HepG2 (cell line): ENCODE measurements at regions not wholly inside any gene's neighbourhood (a gene's known extent, or its start where the extent isn't known, plus 50 kb on each side); places are given as distances from the start of the nearest gene placed in this dataset.

Source experiments
- ATAC-seq: fragments of 200-7000 bp; cut with Tn5 transposase; 3 replicates; pipeline ENCODE4 v1.9.1; 2020; ENCODE audit warnings: mild to moderate bottlenecking, moderate library complexity
- BruUV-seq: library from RNA; stranded (reverse); fragments of 400-500 nt; replicated peaks from 2 replicates; lab custom pipeline; 2021; lab: Mats Ljungman, UMichigan
- CTCF ChIA-PET: fragments of 300-600 bp; formaldehyde crosslinking; extraction: SDS; loops from one replicate; lab custom pipeline; 2021; ENCODE audit warnings: low total read pairs, inconsistent platforms, low intra/inter-chr PET ratio; lab: Yijun Ruan, JAX
- POLR2A ChIA-PET: fragments of 350-600 bp; sonication (Branson Sonifier 250); formaldehyde crosslinking; loops from one replicate; lab custom pipeline; 2020; ENCODE audit warnings: antibody characterized with exemption, inconsistent platforms; lab: Yijun Ruan, JAX
- DNase-seq: peaks from one replicate; pipeline ENCODE4 v3.0.0-alpha.2; 2015; ENCODE audit warnings: low spot score
- FAIRE-seq: peaks from 3 replicates; lab custom pipeline; 2011; peaks lifted over from hg19 to GRCh38; lab: Jason Lieb, UNC
- H2AFZ ChIP-seq: one replicate; pipeline ENCODE4 v1.6.1; 2011; ENCODE audit warnings: low read length, inconsistent platforms
- H3K27ac ChIP-seq: fragments of 300-600 bp; 3 replicates; pipeline ENCODE4 v1.8.0; 2011; ENCODE audit warnings: mixed run types, mild to moderate bottlenecking, mixed read lengths, low read length, inconsistent platforms; ENCODE audit not compliant: insufficient read depth; ENCODE audit errors: extremely low read length
- H3K27me3 ChIP-seq, 2 experiments: fragments of 200-600 bp in 1 of 2; 2 replicates in 1 of 2; 3 replicates in 1 of 2; pipeline versions ENCODE4 v1.6.0 to v1.8.0; 2011; ENCODE audit warnings: low read length in 2 of 2, mild to moderate bottlenecking in 2 of 2, moderate library complexity in 2 of 2, inconsistent platforms in 1 of 2; ENCODE audit not compliant: insufficient read depth in 2 of 2, control insufficient read depth in 1 of 2
- H3K36me3 ChIP-seq, 2 experiments: fragments of 200-600 bp in 1 of 2; replicated peaks in 1 of 2; 2 replicates in 1 of 2; 3 replicates in 1 of 2; pipeline versions ENCODE4 v1.5.1 to v1.8.0; 2011; ENCODE audit warnings: low read length in 2 of 2, inconsistent platforms in 1 of 2; ENCODE audit not compliant: insufficient read depth in 2 of 2, control insufficient read depth in 1 of 2
- H3K4me1 ChIP-seq: 2 replicates; pipeline ENCODE4 v1.5.1; 2012; ENCODE audit warnings: low read length, inconsistent platforms; ENCODE audit not compliant: insufficient read depth
- H3K4me2 ChIP-seq: 2 replicates; pipeline ENCODE4 v1.6.0; 2011; ENCODE audit warnings: low read depth, low read length, inconsistent platforms
- H3K4me3 ChIP-seq, 3 experiments: fragments of 200-600 bp in 1 of 3; sonication (generic), shearing (Covaris generic) in 1 of 3; replicated peaks in 1 of 3; 2 replicates each; pipeline ENCODE4 v1.5.1; 2011 to 2016; ENCODE audit warnings: low read length in 3 of 3, inconsistent platforms in 2 of 3, low read depth in 2 of 3, mild to moderate bottlenecking in 2 of 3, control low read depth in 1 of 3, mixed read lengths in 1 of 3; ENCODE audit not compliant: insufficient read depth in 1 of 3
- H3K79me2 ChIP-seq: one replicate; pipeline ENCODE4 v1.6.1; 2011; ENCODE audit warnings: low read length, inconsistent platforms; ENCODE audit not compliant: insufficient read depth
- H3K9ac ChIP-seq: 2 replicates; pipeline ENCODE4 v1.6.0; 2011; ENCODE audit warnings: mild to moderate bottlenecking, low read depth, low read length, inconsistent platforms; ENCODE audit not compliant: insufficient read depth
- H3K9me3 ChIP-seq: 2 replicates; pipeline ENCODE4 v1.5.1; 2012; ENCODE audit warnings: mild to moderate bottlenecking, low read length
- H4K20me1 ChIP-seq: 2 replicates; pipeline ENCODE4 v1.6.0; 2011; ENCODE audit warnings: inconsistent platforms, mild to moderate bottlenecking, low read length, moderate library complexity; ENCODE audit not compliant: insufficient read depth
- DR1 ChIP-seq: sonication (generic); formaldehyde crosslinking; IDR thresholded peaks from 2 replicates; pipeline ENCODE4 v1.8.0; 2021; ENCODE audit warnings: mild to moderate bottlenecking, missing genetic modification reagents, inconsistent platforms
- EZH2 ChIP-seq: conservative IDR thresholded peaks from 2 replicates; pipeline ENCODE4 v1.6.1; 2012; ENCODE audit warnings: mild to moderate bottlenecking, low read depth, low read length, moderate library complexity
- HHEX ChIP-seq: IDR thresholded peaks from 2 replicates; pipeline ENCODE4 v1.6.1; 2016; ENCODE audit warnings: control low read depth
- MAFG ChIP-seq: sonication (generic); formaldehyde crosslinking; IDR thresholded peaks from 2 replicates; pipeline ENCODE4 v1.5.1; 2020; ENCODE audit warnings: mild to moderate bottlenecking, missing genetic modification reagents
- MXI1 ChIP-seq: IDR thresholded peaks from 3 replicates; pipeline ENCODE4 v1.6.1; 2012; ENCODE audit warnings: low read depth, low read length, inconsistent platforms, borderline replicate concordance
- NFRKB ChIP-seq: fragments of 450-650 bp; IDR thresholded peaks from 2 replicates; pipeline ENCODE4 v1.6.1; 2017
- PAF1 ChIP-seq: IDR thresholded peaks from 2 replicates; pipeline ENCODE4 v1.6.1; 2016; ENCODE audit warnings: missing genetic modification reagents, missing compliant biosample characterization
- SMC3 ChIP-seq: IDR thresholded peaks from 2 replicates; pipeline ENCODE4 v1.6.1; 2011; ENCODE audit warnings: low read length, improper control_type of control experiment
- ZNF484 ChIP-seq: sonication (generic); formaldehyde crosslinking; IDR thresholded peaks from 2 replicates; pipeline ENCODE4 v1.5.1; 2020; ENCODE audit warnings: mild to moderate bottlenecking, low read depth, missing genetic modification reagents, borderline replicate concordance
- ZNF567 ChIP-seq: sonication (generic); formaldehyde crosslinking; IDR thresholded peaks from 2 replicates; pipeline ENCODE4 v1.8.1; 2023; ENCODE audit warnings: mild to moderate bottlenecking, missing genetic modification reagents, borderline replicate concordance
- ZSCAN31 ChIP-seq: sonication (generic); formaldehyde crosslinking; IDR thresholded peaks from 2 replicates; pipeline ENCODE4 v1.5.0; 2020; ENCODE audit warnings: low read depth, mild to moderate bottlenecking, missing genetic modification reagents
- ZZZ3 ChIP-seq: sonication (generic); formaldehyde crosslinking; IDR thresholded peaks from 2 replicates; pipeline ENCODE4 v1.4.0; 2020; ENCODE audit warnings: missing genetic modification reagents, mild to moderate bottlenecking, borderline replicate concordance
- WGBS: methylation state at CpG from one replicate; pipeline ENCODE4 v1.1.6; 2017; ENCODE audit warnings: low lambda C conversion rate; 5-methylcytosine and 5-hydroxymethylcytosine counted together
- in situ Hi-C: cut with HindIII; loops from 2 replicates; pipeline ENCODE4 v1.10.0; 2017; ENCODE audit warnings: low pct_unique_long_range_greater_than_20kb; ENCODE audit not compliant: extremely low pct_ligation_motif_present
- intact Hi-C: fragments of 100-400 bp; cut with micrococcal nuclease; formaldehyde crosslinking; loops from one replicate; pipeline ENCODE4 v1.10.0; 2022; ENCODE audit not compliant: unreplicated experiment
- TF ChIP-seq, protein P1 (sequence below): sonication (generic); formaldehyde crosslinking; IDR thresholded peaks from 2 replicates; pipeline ENCODE4 v1.8.1; 2023; ENCODE audit warnings: mild to moderate bottlenecking, missing genetic modification reagents
- TF ChIP-seq, protein P2 (sequence below): sonication (generic); formaldehyde crosslinking; IDR thresholded peaks from 2 replicates; pipeline ENCODE4 v1.4.0; 2020; ENCODE audit warnings: missing genetic modification reagents
- TF ChIP-seq, protein P3 (sequence below): sonication (generic); formaldehyde crosslinking; IDR thresholded peaks from 2 replicates; pipeline ENCODE4 v1.5.0; 2020; ENCODE audit warnings: missing genetic modification reagents, mild to moderate bottlenecking, borderline replicate concordance
- TF ChIP-seq, protein P4 (sequence below): sonication (generic); formaldehyde crosslinking; IDR thresholded peaks from 2 replicates; pipeline ENCODE4 v1.4.0; 2020; ENCODE audit warnings: low read depth, missing genetic modification reagents
- TF ChIP-seq, protein P5 (sequence below): sonication (generic); formaldehyde crosslinking; IDR thresholded peaks from 2 replicates; pipeline ENCODE4 v1.5.1; 2020; ENCODE audit warnings: mild to moderate bottlenecking, missing genetic modification reagents

DNA sequence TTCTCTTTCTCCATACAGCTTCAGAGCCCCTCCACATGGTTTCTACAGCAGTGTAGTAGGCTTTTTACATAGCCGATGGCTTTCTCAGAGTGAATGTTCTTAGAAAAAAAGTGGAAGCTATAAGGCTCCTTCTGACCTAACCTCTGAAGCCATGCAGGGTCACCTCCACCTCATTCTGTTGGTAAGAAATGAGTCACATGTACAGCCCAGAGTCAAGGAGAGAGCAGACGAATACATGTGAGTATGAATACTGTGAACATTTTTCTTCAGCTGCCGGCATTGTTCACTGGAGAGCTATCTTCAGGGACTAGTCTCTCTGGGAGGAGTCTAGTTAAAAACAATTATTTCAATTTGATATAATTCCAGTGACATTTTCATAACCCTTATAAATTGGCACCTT lies 68.2 kb upstream of the THRB start:
- POLR2A ChIA-PET: no interaction called here
- in situ Hi-C loops: no loop called here
- H2AFZ ChIP-seq: no peak overlapping the region
- no peaks in the 10 kb centered on the region for H3K79me2 ChIP-seq
- no peak overlapping the region for H3K4me2 ChIP-seq
- no peaks in the 10 kb centered on the region for H3K36me3 ChIP-seq
- DNase-seq (no peak), ATAC-seq (no peak), FAIRE-seq (no peak)
- no peaks in the 10 kb centered on the region for H4K20me1 ChIP-seq
- no peaks in the 10 kb centered on the region for H3K4me1 ChIP-seq
- CTCF ChIA-PET: no interaction called here
- intact Hi-C loops: no loop called here
- no peak overlapping the region for H3K9ac ChIP-seq
- H3K27ac ChIP-seq: no peak overlapping the region
- H3K27me3 ChIP-seq: no peaks in the 10 kb centered on the region; a peak in 2 of 5 replicates
- H3K4me3 ChIP-seq: no peak overlapping the region
- BruUV-seq: no TSS peak
- WGBS: 40% methylated on average over 3 of the region's 3 CpGs
- peaks cover 6% of the 10 kb centered on the region; the same call in 1 of the 2 replicates for H3K9me3 ChIP-seq
- TF ChIP-seq HHEX: no peak
- no peak for TF ChIP-seq DR1 (CRISPR knock-in tag)
- no peak for TF ChIP-seq ZNF567 (CRISPR knock-in tag)
- TF ChIP-seq PAF1: no peak
- TF ChIP-seq, protein P1, sequence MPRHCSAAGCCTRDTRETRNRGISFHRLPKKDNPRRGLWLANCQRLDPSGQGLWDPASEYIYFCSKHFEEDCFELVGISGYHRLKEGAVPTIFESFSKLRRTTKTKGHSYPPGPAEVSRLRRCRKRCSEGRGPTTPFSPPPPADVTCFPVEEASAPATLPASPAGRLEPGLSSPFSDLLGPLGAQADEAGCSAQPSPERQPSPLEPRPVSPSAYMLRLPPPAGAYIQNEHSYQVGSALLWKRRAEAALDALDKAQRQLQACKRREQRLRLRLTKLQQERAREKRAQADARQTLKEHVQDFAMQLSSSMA (CRISPR knock-in tag): no peak
- TF ChIP-seq, protein P2, sequence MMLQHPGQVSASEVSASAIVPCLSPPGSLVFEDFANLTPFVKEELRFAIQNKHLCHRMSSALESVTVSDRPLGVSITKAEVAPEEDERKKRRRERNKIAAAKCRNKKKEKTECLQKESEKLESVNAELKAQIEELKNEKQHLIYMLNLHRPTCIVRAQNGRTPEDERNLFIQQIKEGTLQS (CRISPR knock-in tag): no peak
- TF ChIP-seq MXI1: no peak
- no peak for TF ChIP-seq ZNF484
- TF ChIP-seq ZSCAN31 (CRISPR knock-in tag): no peak
- no peak for TF ChIP-seq SMC3
- TF ChIP-seq, protein P3, sequence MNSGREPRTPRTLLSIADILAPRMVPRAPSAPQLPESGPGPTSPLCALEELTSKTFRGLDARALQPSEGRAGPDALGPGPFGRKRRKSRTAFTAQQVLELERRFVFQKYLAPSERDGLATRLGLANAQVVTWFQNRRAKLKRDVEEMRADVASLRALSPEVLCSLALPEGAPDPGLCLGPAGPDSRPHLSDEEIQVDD (CRISPR knock-in tag): no peak
- TF ChIP-seq NFRKB: no peak
- no peak for TF ChIP-seq ZZZ3 (CRISPR knock-in tag)
- no peak for TF ChIP-seq MAFG (CRISPR knock-in tag)
- TF ChIP-seq EZH2: no peak
- TF ChIP-seq, protein P4, sequence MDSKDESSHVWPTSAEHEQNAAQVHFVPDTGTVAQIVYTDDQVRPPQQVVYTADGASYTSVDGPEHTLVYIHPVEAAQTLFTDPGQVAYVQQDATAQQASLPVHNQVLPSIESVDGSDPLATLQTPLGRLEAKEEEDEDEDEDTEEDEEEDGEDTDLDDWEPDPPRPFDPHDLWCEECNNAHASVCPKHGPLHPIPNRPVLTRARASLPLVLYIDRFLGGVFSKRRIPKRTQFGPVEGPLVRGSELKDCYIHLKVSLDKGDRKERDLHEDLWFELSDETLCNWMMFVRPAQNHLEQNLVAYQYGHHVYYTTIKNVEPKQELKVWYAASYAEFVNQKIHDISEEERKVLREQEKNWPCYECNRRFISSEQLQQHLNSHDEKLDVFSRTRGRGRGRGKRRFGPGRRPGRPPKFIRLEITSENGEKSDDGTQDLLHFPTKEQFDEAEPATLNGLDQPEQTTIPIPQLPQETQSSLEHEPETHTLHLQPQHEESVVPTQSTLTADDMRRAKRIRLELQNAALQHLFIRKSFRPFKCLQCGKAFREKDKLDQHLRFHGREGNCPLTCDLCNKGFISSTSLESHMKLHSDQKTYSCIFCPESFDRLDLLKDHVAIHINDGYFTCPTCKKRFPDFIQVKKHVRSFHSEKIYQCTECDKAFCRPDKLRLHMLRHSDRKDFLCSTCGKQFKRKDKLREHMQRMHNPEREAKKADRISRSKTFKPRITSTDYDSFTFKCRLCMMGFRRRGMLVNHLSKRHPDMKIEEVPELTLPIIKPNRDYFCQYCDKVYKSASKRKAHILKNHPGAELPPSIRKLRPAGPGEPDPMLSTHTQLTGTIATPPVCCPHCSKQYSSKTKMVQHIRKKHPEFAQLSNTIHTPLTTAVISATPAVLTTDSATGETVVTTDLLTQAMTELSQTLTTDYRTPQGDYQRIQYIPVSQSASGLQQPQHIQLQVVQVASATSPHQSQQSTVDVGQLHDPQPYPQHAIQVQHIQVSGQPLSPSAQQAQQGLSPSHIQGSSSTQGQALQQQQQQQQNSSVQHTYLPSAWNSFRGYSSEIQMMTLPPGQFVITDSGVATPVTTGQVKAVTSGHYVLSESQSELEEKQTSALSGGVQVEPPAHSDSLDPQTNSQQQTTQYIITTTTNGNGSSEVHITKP (CRISPR knock-in tag): no peak
- TF ChIP-seq, protein P5, sequence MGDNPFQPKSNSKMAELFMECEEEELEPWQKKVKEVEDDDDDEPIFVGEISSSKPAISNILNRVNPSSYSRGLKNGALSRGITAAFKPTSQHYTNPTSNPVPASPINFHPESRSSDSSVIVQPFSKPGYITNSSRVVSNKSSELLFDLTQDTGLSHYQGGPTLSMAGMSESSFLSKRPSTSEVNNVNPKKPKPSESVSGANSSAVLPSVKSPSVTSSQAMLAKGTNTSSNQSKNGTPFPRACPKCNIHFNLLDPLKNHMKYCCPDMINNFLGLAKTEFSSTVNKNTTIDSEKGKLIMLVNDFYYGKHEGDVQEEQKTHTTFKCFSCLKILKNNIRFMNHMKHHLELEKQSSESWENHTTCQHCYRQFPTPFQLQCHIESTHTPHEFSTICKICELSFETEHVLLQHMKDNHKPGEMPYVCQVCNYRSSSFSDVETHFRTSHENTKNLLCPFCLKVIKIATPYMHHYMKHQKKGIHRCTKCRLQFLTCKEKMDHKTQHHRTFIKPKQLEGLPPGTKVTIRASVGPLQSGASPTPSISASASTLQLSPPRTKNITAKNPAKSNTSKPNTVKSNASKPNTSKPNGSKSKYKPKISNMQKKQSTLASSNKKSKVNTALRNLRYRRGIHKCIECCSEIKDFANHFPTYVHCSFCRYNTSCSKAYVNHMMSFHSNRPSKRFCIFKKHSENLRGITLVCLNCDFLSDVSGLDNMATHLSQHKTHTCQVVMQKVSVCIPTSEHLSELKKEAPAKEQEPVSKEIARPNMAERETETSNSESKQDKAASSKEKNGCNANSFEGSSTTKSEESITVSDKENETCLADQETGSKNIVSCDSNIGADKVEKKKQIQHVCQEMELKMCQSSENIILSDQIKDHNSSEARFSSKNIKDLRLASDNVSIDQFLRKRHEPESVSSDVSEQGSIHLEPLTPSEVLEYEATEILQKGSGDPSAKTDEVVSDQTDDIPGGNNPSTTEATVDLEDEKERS (CRISPR knock-in tag): no peak
